Ascending aorta (tissue), 2 donors: ENCODE measurements at regions not wholly inside any gene's neighbourhood (a gene's known extent, or its start where the extent isn't known, plus 50 kb on each side); places are given as distances from the start of the nearest gene placed in this dataset.
"Not testable (repeated sequence)": the region's sequence is repeated elsewhere in the genome, so short reads cannot be mapped to it uniquely, and the experiment has no call there.

ENCODE experiments used
- DNase-seq, 2 donors: peaks; one replicate each; pipeline ENCODE4 v3.0.0-alpha.2; 2019; ENCODE audit warnings: low spot score in 2 of 2
- H3K27ac ChIP-seq, 2 donors: fragments of 200-600 bp; sonication (generic); one replicate each; pipeline ENCODE4 v1.5.1; 2016 to 2017; ENCODE audit warnings: mild to moderate bottlenecking in 1 of 2
- H3K27me3 ChIP-seq: fragments of 200-600 bp; sonication (generic); one replicate; pipeline ENCODE4 v1.5.1; 2017
- H3K36me3 ChIP-seq, 2 donors: fragments of 200-600 bp; sonication (generic); one replicate each; pipeline ENCODE4 v1.5.1; 2016
- H3K4me1 ChIP-seq, 2 donors: fragments of 200-600 bp; sonication (generic); one replicate each; pipeline ENCODE4 v1.5.1; 2016 to 2017; ENCODE audit warnings: mild to moderate bottlenecking in 1 of 2
- H3K4me3 ChIP-seq, 2 donors: fragments of 200-600 bp; sonication (generic); one replicate each; pipeline ENCODE4 v1.5.1; 2016 to 2017; ENCODE audit warnings: mild to moderate bottlenecking in 1 of 2
- H3K9me3 ChIP-seq, 2 donors: fragments of 200-600 bp; sonication (generic); one replicate each; pipeline ENCODE4 v1.5.1; 2016
- CTCF ChIP-seq, 3 experiments: fragments of 200-600 bp in 2 of 3; fragments of 450-650 bp in 1 of 3; sonication (generic) in 2 of 3; IDR thresholded peaks; one replicate each; pipeline ENCODE4 v1.5.1; 2016 to 2019; ENCODE audit warnings: antibody characterized with exemption in 3 of 3, mild to moderate bottlenecking in 1 of 3, moderate library complexity in 1 of 3
- intact Hi-C: fragments of 100-400 bp; cut with DNase I; formaldehyde crosslinking; loops from one replicate; pipeline ENCODE4 v1.15.1; 2023

- Histone ChIP-seq H3K36me3 (no peaks in the 10 kb centered on the region), H3K27me3 (no peaks in the 10 kb centered on the region), H3K4me1 (no peaks in the 10 kb centered on the region), H3K4me3 (no peak overlapping the region), H3K9me3 (peaks cover 0 to 2% of the 10 kb centered on the region in 2 donors), H3K27ac (no peak overlapping the region)
- intact Hi-C loops = no loop called here
- no peak for TF ChIP-seq CTCF (IDR thresholded peaks at IDR 0.05)
- no peak for DNase-seq
Observed at GRCh38 chr4:179040259-179040658, 1598.0 kb upstream of the AGA start.

GRCh38 chr4:179048839-179049453 is 1606.7 kb upstream of the AGA start:
- H3K4me1 ChIP-seq = no peaks in the 10 kb centered on the region
- no peak for TF ChIP-seq CTCF (IDR thresholded peaks at IDR 0.05)
- intact Hi-C loops = no loop called here
- no peaks in the 10 kb centered on the region for H3K36me3 ChIP-seq
- DNase-seq = no peak
- H3K4me3 ChIP-seq = no peak overlapping the region
- H3K9me3 ChIP-seq = peaks cover 0 to 2% of the 10 kb centered on the region in 2 donors
- no peak overlapping the region for H3K27ac ChIP-seq
- no peaks in the 10 kb centered on the region for H3K27me3 ChIP-seq

GRCh38 chr4:179051206-179051605 is 1609.0 kb upstream of the AGA start:
- intact Hi-C loops = no loop called here
- DNase-seq = no peak
- Histone ChIP-seq H3K4me3 (no peak overlapping the region), H3K36me3 (no peaks in the 10 kb centered on the region), H3K27me3 (no peaks in the 10 kb centered on the region), H3K9me3 (no peaks in the 10 kb centered on the region), H3K27ac (no peak overlapping the region), H3K4me1 (no peaks in the 10 kb centered on the region)
- TF ChIP-seq CTCF (IDR thresholded peaks at IDR 0.05) = no peak

- Histone ChIP-seq H3K4me3 (no peak overlapping the region), H3K9me3 (no peaks in the 10 kb centered on the region), H3K27me3 (no peaks in the 10 kb centered on the region), H3K27ac (no peak overlapping the region), H3K4me1 (no peaks in the 10 kb centered on the region), H3K36me3 (no peaks in the 10 kb centered on the region)
- DNase-seq = no peak
- intact Hi-C loops = no loop called here
- TF ChIP-seq CTCF (IDR thresholded peaks at IDR 0.05) = no peak
Observed at GRCh38 chr4:179059396-179059795, 1617.2 kb upstream of the AGA start.

GRCh38 chr4:179066254-179066653 is 1624.0 kb upstream of the AGA start:
- H3K36me3 ChIP-seq, H3K4me1 ChIP-seq, intact Hi-C loops, DNase-seq, H3K9me3 ChIP-seq, H3K27me3 ChIP-seq, H3K4me3 ChIP-seq, H3K27ac ChIP-seq: not testable (repeated sequence)

GRCh38 chr4:179071131-179071530 is 1628.9 kb upstream of the AGA start:
- no peaks in the 10 kb centered on the region for H3K27me3 ChIP-seq

More at GRCh38 chr4:179071131-179071530, 1628.9 kb upstream of the AGA start:
- no peak for TF ChIP-seq CTCF (IDR thresholded peaks at IDR 0.05)
- no peaks in the 10 kb centered on the region for H3K4me1 ChIP-seq
- no peaks in the 10 kb centered on the region for H3K9me3 ChIP-seq
- DNase-seq = no peak
- intact Hi-C loops = no loop called here
- H3K27ac ChIP-seq = no peak overlapping the region
- H3K4me3 ChIP-seq = no peak overlapping the region
- no peaks in the 10 kb centered on the region for H3K36me3 ChIP-seq
